ENCODE measurements at regions not wholly inside any gene's neighbourhood (a gene's known extent, or its start where the extent isn't known, plus 50 kb on each side); places are given as distances from the start of the nearest gene placed in this dataset.

- no peak for TF ChIP-seq CTCF (IDR thresholded peaks at IDR 0.05; ENCODE audit: insufficient read depth, low read length, poor library complexity, severe bottlenecking)
- no peaks in the 10 kb centered on the region for H3K27me3 ChIP-seq (ENCODE audit: control insufficient read depth, insufficient read depth, low read length)
- H3K4me3 ChIP-seq (ENCODE audit: low read depth, low read length), result no peak overlapping the region
- no peak for DNase-seq (ENCODE audit: low read depth)
- H3K36me3 ChIP-seq (ENCODE audit: control insufficient read depth, insufficient read depth, low read length), result no peaks in the 10 kb centered on the region
Observed at GRCh38 chr12:91538418-91538817, 355.8 kb upstream of the DCN start.

GRCh38 chr12:91533366-91533765 lies 350.7 kb upstream of the DCN start:
- Histone ChIP-seq H3K27me3 (ENCODE audit: control insufficient read depth, insufficient read depth, low read length) (no peaks in the 10 kb centered on the region), H3K36me3 (ENCODE audit: control insufficient read depth, insufficient read depth, low read length) (no peaks in the 10 kb centered on the region), H3K4me3 (ENCODE audit: low read depth, low read length) (no peak overlapping the region)
- TF ChIP-seq CTCF (IDR thresholded peaks at IDR 0.05; ENCODE audit: insufficient read depth, low read length, poor library complexity, severe bottlenecking), result no peak
- no peak for DNase-seq (ENCODE audit: low read depth)

- no peaks in the 10 kb centered on the region for H3K27me3 ChIP-seq (ENCODE audit: control insufficient read depth, insufficient read depth, low read length)
- H3K36me3 ChIP-seq (ENCODE audit: control insufficient read depth, insufficient read depth, low read length), result no peaks in the 10 kb centered on the region
- H3K4me3 ChIP-seq (ENCODE audit: low read depth, low read length), result no peak overlapping the region
- DNase-seq (ENCODE audit: low read depth), result peak; percentile 0
- no peak for TF ChIP-seq CTCF (IDR thresholded peaks at IDR 0.05; ENCODE audit: insufficient read depth, low read length, poor library complexity, severe bottlenecking)
Observed at GRCh38 chr12:91529829-91530228, 347.2 kb upstream of the DCN start.

GRCh38 chr12:91523831-91524230 lies 341.2 kb upstream of the DCN start:
- Histone ChIP-seq H3K27me3 (ENCODE audit: control insufficient read depth, insufficient read depth, low read length) (no peaks in the 10 kb centered on the region), H3K36me3 (ENCODE audit: control insufficient read depth, insufficient read depth, low read length) (no peaks in the 10 kb centered on the region)
- TF ChIP-seq CTCF (IDR thresholded peaks at IDR 0.05; ENCODE audit: insufficient read depth, low read length, poor library complexity, severe bottlenecking), result no peak

GRCh38 chr12:91516695-91517047 lies 334.1 kb upstream of the DCN start:
- no peak for TF ChIP-seq CTCF (IDR thresholded peaks at IDR 0.05; ENCODE audit: insufficient read depth, low read length, poor library complexity, severe bottlenecking)
- Histone ChIP-seq H3K36me3 (ENCODE audit: control insufficient read depth, insufficient read depth, low read length) (no peaks in the 10 kb centered on the region), H3K4me3 (ENCODE audit: low read depth, low read length) (no peak overlapping the region), H3K27me3 (ENCODE audit: control insufficient read depth, insufficient read depth, low read length) (no peaks in the 10 kb centered on the region)
- no peak for DNase-seq (ENCODE audit: low read depth)

More at GRCh38 chr12:91523831-91524230, 341.2 kb upstream of the DCN start:
- H3K4me3 ChIP-seq (ENCODE audit: low read depth, low read length), result no peak overlapping the region
- no peak for DNase-seq (ENCODE audit: low read depth)

- no peak for TF ChIP-seq CTCF (IDR thresholded peaks at IDR 0.05; ENCODE audit: insufficient read depth, low read length, poor library complexity, severe bottlenecking)
- DNase-seq (ENCODE audit: low read depth), result no peak
- no peak overlapping the region for H3K4me3 ChIP-seq (ENCODE audit: low read depth, low read length)
- H3K36me3 ChIP-seq (ENCODE audit: control insufficient read depth, insufficient read depth, low read length), result no peaks in the 10 kb centered on the region
- H3K27me3 ChIP-seq (ENCODE audit: control insufficient read depth, insufficient read depth, low read length), result no peaks in the 10 kb centered on the region
Observed at GRCh38 chr12:91515944-91516694, 333.5 kb upstream of the DCN start.
